Fibroblast of the conjunctiva (primary cell): ENCODE measurements at regions not wholly inside any gene's neighbourhood (a gene's known extent, or its start where the extent isn't known, plus 50 kb on each side); places are given as distances from the start of the nearest gene placed in this dataset.
"Not testable (repeated sequence)": the region's sequence is repeated elsewhere in the genome, so short reads cannot be mapped to it uniquely, and the experiment has no call there.

ENCODE experiments used
- DNase-seq: peaks from one replicate; pipeline ENCODE4 v3.0.0-alpha.2; 2010; ENCODE audit warnings: low read depth

DNA sequence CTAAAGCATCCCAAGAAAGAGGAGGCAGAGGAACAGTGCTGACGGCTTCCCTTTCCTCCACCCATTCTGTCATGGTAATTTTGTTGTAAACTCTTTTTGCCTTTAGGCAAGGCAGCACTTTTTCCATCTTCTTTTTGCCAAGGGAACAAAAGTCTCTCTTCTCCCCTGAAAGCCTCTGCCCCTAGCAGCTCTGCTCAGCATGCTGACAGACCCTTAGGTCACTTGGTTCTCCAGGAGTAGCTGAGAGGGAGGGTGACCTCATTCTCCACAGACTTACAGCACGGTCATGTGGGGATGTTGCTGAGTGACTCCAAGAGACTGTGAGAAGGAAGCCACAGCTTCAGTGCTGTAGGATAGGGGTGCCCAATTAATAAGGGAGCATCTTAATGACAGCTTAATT, 81.1 kb upstream of the RALGAPA2 start:
- DNase-seq, result no peak

DNA sequence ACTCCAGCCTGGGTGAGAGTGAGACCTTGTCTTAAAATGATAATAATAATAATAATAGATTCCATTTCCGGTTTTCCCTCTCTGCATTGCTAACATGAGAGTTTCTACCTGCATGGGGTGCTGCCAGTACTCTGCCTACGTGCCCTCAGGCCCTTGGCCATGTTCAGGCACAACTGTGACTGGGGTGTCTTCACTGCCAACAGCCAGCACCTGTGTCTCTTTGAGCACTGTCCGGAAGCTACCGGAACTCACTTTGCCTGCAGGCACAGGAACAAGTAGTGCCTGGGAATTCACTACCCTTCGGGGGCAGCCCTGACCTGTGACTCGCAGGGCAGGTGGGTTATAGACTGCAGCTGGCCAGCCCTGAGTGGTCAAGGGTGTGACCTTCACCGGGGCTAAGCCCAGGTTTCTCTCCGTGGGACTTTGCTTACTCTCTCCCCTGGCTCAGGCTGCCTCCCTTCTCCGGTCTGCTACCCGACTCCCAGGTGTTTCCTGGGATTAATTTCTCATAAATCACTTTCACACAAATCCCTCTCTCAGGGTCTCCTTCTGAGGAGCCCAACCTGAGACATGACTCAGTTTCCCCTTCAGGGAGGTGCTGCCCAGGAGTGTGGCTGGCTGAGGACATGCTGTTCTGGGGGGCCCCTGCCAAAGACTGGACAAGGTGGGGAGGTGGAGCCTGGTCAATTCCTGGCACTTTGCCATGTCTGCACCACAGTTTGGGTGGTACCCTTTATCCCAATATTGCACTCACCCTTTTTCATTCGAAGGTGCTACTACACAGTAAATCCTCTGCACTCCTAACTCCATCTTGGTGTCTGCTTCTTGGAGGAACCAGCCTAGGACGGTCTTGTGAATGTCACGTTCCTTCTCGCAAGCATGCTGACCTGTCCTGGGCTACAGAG, 79.5 kb upstream of the RALGAPA2 start:
- DNase-seq, result no peak

DNA sequence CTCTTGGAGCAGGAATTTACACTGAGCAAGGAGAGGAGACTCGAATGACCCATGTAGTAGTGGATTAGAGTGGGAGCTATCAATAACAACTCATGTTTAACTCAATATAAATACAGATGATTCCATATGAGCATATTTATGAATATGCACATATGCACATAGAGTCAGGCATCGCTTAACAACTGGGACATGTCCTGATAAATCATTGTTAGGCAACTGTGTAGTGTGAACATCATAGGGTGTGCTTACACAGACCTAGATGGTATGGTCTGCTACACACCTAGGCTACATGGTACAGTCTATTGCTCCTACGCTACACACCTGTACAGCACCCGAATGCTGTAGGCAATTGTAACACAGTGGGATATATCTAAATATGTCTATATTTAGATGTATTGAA, 75.9 kb upstream of the RALGAPA2 start:
- no peak for DNase-seq

DNA sequence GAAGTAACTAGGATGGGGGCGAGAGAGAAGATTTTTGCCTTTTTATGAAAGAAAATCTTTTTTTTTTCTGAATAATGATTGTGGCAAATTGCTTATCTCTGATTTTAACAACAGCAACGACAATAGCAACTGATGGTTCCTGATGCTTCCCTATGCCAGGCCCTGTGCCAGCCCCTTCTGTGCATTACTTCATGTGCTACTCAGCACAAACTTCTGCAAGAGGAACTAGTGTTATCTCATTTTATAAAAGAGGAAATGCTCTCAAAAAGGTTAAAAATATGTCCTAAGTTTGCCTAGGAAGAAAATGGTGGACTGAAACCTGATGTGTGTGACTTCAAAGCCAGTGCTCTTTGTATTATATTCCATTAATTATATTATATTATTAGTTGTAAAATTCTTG, 74.0 kb upstream of the RALGAPA2 start:
- no peak for DNase-seq

DNA sequence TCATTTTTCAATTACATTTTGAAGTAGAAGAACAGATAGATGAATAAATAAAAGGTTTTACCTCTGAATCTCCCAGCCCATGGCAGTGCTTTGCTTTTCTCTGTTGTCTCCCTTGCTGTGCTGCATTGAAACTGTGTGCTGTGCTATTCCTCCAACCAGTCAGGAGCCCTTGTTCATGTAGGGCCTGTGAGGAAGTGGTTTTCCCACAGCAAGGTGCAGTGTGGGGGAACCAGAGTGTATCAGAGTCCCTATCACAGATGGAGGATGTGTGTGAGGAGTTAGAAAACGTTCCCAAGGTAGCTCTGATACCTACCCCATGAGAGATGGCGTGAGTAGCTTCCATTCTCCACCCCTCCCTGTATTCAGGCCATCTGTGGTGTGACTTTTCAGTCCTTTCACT, 72.8 kb upstream of the RALGAPA2 start:
- no peak for DNase-seq

DNA sequence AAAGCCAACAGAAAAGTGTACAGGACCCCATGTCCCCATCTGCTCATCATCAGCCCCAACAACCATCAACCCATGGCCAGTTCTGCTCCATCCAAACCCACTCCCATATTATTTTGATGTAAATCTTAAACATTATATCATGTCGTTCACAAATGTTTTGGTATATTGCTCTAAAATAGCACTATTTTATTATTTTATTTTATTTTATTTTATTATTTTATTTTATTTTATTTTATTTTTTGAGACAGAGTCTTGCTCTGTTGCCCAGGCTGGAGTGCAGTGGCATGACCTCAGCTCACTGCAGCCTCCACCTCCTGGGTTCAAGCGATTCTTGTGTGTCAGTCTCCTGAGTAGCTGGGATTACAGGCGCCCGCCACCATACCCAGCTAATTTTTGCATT, 72.0 kb upstream of the RALGAPA2 start:
- not testable (repeated sequence) for DNase-seq

DNA sequence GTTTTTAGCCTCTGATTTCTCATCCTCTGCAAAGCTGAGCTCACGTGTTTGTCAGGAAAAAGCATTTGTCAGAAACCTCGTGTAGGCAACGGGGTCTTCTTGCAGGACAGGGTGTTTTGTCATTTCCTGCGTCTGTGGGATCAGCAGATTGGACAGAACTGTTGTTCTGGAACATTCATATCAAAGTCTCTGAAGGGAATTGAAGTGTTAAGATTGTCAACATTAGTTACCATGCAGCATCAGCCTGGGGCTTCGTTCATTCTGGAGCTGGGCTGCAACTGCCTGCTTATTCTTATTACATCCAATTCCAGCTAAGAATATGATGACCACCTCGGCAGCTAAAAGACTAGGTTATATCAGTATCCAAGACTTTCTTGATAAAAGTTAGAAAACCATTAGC, 71.0 kb upstream of the RALGAPA2 start:
- no peak for DNase-seq

DNA sequence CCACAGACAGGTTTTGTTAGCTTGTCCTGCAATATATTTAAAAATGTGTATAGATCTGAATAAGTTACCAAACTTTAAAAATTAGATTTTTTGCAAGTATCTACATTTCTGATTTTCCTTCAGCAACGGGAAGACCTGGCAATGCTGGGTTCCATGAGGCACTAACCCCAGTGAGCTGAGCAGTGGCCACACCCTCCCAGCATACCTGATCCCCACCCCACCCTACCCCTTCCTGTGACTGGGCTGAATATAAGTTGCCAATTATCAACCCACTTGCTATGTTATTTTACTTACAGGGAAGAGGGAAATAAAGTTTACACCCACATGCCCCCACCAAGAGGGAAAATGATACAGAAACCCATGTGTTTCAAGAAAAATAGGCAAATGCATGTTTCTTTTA, 70.3 kb upstream of the RALGAPA2 start:
- no peak for DNase-seq

DNA sequence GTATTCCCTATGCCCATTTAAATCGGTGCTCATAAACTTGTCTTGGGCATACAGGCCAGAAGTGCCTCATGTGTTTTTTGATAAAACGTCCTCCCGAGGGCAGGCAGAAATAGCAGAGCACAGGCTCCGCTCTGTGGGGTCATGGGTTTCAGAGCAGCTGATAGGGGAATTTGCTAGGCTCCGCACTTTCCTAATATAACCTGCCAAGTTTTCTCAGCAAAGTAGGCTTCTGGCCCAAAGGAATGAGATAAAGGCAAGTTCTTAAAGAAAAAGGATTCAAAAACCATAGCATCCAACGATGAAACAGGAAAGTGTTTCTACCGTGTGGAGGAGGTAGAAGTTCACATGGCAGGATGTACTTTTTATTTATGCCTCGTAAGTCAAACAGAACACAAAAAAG, 69.8 kb upstream of the RALGAPA2 start:
- DNase-seq, result no peak

DNA sequence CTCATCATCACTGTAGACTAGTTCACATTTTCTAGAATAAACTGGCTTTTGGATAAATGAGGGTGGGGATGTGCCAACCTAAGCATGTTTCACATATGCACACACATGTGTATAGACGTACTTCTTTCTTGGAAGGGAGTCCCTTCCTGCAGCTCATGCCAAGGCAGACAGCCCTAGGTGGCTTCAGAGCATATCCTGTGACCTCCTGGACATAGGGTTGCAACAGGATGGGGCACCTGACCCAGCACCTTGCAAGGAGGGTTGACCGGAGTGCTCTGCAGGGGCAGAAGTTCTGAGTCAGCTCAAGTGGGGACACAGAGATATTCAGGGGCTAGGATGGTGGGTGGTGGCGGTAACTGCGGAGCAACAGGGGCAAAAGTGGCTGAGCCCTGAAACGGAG, 68.6 kb upstream of the RALGAPA2 start:
- DNase-seq, result no peak

DNA sequence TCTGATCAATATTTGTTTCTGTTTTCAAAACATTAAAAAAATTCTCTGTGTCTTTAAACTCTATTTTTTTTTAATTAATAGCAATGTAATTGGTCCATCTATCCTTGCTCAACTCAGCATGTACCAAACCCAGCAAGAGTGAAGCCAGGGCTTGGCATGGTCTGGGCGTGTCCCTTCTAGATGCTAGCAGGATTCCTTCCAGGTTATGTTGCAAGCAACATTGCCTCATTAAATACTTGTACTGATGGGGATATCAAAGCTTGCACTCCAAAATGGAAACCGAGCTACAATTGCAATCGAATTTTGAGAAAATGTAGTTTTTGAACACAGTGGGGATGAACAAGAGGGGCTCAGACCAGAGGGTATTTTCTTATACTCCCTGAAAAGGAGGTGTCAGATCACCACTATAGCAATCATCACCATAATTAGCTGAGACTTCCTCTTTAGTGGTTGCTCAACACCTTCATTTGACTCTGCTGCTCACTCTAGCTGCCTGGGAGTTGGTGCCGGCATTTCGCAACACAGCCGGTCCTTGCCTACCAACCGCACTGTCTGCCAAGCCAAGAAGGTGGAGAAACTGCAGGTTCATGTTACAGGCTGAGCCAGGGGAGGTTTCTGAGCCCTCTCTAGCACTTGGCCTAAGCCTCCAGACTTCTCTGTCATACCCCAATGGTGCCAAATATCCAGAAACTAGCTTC, 67.8 kb upstream of the RALGAPA2 start:
- DNase-seq, result peak; percentile 6

DNA sequence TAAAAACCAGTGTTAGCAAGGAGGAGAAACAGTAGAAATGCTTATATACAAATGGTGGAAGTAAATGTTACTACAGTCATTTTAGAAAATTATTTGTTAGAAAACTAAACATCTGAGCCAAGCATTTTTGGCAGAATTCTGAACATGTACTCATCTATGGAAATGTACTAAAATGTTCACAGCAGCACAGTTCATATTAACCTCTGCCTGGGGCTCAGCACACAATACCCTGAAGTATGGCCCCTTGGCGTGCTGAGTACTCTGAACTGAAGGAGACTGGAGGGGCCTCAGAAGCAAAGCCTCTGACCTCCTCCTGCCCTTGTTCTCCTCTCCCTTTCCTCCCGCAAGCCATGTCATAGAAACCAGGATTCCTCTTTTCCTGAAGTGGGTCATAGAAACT, 66.2 kb upstream of the RALGAPA2 start:
- no peak for DNase-seq

DNA sequence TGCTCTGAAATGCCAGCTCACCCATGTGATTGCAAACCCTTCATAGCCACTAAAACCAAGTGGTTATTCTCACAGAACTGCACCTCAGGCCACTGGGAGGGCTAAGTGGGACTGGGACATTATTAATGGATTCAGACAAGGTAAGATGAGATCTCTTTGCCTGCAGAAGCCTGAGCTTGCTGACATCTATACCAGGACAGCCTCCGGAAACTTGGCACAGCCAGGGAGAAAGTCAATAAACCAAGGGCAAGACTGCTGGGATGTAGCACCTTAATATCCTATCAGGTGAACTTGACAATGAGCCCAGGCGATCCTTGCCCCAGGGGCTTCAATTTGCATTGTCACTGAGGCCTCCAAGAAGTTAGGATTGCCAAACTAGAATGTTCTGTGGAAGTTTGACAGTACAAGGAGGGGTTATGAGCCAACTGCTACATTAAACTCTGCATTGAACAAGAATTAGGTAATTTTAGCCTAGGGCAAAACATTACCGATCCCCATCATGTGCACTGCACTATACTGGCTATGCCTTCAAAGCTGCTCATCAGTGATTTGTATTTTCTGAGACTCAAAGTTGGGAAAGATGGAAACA, 60.1 kb upstream of the RALGAPA2 start:
- DNase-seq, result no peak

DNA sequence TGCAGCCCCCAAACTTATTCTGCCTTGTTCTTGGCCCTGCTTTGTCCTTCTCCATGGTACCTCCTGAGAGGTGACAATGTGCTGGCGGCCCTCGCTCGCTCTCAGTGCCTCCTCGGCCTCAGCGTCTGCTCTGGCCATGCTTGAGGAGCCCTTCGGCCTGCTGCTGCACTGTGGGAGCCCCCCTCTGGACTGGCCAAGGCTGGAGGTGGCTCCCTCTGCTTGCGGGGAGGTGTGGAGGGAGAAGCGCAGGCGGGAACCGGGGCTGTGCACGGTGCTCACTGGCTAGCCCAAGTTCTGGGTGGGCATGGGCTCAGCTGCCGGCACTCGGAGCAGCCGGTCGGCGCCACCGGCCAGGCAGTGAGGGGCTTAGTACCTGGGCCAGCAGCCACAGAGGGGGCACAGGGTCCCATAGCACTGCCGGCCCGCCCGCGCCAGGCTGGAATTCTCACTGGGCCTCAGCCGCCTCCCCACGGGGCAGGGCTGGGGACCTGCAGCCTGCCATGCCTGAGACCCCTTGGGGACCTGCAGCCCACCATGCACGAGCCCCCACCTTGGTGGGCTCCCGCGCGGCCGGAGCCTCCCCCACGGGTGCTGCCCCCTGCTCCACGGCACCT, 55.9 kb upstream of the RALGAPA2 start:
- DNase-seq, result no peak

DNA sequence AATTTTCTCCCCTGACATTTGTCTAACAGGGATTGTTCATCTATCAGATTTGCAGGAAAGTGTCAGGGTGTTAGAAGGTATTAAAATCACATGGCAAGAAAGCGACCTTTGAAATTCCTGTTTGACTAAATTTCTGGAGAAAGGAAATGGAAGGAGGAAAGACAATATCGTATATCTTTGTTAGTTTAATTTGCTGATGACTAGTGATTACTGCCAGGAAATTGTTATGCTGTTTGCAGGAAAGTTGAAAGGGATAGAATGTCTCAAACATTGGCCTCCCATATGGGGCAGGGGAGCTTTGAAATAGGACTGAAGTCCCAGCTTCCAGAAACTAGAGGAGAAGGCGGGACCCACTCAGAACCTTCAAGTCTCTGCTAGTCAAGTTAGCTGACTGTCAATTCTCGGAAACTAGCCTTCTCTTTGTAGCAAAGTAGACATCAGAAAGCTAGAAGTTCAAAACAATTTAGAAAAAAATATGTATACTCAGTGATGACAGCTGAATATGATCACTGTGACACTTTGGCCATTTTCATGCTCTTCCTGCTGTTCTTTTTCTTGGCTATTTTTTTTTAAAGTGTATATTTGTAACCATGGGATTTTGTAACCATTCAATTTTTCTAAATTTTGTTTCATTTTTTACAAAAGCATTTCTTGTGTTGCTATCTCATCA, 53.4 kb upstream of the RALGAPA2 start:
- DNase-seq, result no peak

DNA sequence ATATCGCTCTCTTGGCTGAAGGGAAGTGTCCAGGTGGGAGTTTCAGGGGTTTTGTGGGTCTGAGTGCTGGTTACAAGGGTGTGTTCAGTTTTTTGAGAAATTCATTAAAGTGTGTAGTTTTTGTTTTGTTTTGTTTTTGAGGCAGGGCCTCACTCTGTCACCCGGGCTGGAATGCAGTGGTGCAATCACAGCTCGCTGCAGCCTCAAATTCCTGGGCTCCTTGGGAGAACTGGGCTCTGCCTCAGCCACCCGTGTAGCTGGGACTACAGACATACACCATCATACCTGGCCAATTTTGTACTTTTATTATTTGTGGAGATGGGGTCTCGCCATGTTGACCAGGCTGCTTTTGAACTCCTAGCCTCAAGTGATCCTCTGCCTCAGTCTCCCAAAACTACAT, 51.2 kb upstream of the RALGAPA2 start:
- DNase-seq, result no peak
